PC-3 (cell line): ENCODE measurements at regions not wholly inside any gene's neighbourhood (a gene's known extent, or its start where the extent isn't known, plus 50 kb on each side); places are given as distances from the start of the nearest gene placed in this dataset.

Experiments
- ATAC-seq: fragments of 200-7000 bp; cut with Tn5 transposase; 2 replicates; pipeline ENCODE4 v1.9.1; 2020; ENCODE audit warnings: mild to moderate bottlenecking, moderate library complexity
- BruUV-seq: library from RNA; stranded (reverse); fragments of 400-500 nt; replicated peaks from 2 replicates; lab custom pipeline; 2021; lab: Mats Ljungman, UMichigan
- CTCF ChIA-PET: fragments of 300-600 bp; sonication (Branson Sonifier 250); formaldehyde crosslinking; loops from one replicate; lab custom pipeline; 2022; ENCODE audit warnings: antibody characterized with exemption; lab: Charles Lee
- POLR2A ChIA-PET: fragments of 300-600 bp; sonication (Branson Sonifier 250); formaldehyde crosslinking; loops from one replicate; lab custom pipeline; 2022; ENCODE audit warnings: antibody characterized with exemption; ENCODE audit not compliant: unreplicated experiment; lab: Charles Lee
- DNase-seq: peaks from one replicate; pipeline ENCODE4 v3.0.0-alpha.2; 2015
- H2AFZ ChIP-seq: fragments of 300-600 bp; sonication (generic); 2 replicates; pipeline ENCODE4 v1.6.0; 2016; ENCODE audit warnings: antibody characterized with exemption, low read length
- H3F3A ChIP-seq: fragments of 300-600 bp; sonication (generic); one replicate; pipeline ENCODE4 v1.6.0; 2017; ENCODE audit warnings: antibody characterized with exemption, low read length, control low read depth, mild to moderate bottlenecking; ENCODE audit not compliant: unreplicated experiment
- H3K27ac ChIP-seq: fragments of 300-600 bp; sonication (generic); 2 replicates; pipeline ENCODE4 v1.5.1; 2016; ENCODE audit warnings: mild to moderate bottlenecking, low read length
- H3K27me3 ChIP-seq: fragments of 300-600 bp; sonication (generic); 2 replicates; pipeline ENCODE4 v1.6.1; 2016; ENCODE audit warnings: low read length, mixed read lengths
- H3K36me3 ChIP-seq: fragments of 300-600 bp; sonication (generic); 2 replicates; pipeline ENCODE4 v1.6.1; 2016; ENCODE audit warnings: low read depth, mixed run types, low read length, mixed read lengths
- H3K4me1 ChIP-seq: fragments of 300-600 bp; sonication (generic); 2 replicates; pipeline ENCODE4 v1.5.1; 2016; ENCODE audit warnings: low read length; ENCODE audit not compliant: insufficient read depth
- H3K4me2 ChIP-seq: fragments of 300-600 bp; sonication (generic); 2 replicates; pipeline ENCODE4 v1.6.0; 2016; ENCODE audit warnings: low read length
- H3K4me3 ChIP-seq: fragments of 300-600 bp; sonication (generic); 2 replicates; pipeline ENCODE4 v1.5.1; 2016; ENCODE audit warnings: mild to moderate bottlenecking, low read length, mixed read lengths
- H3K79me2 ChIP-seq: fragments of 300-600 bp; sonication (generic); 2 replicates; pipeline ENCODE4 v1.6.1; 2017; ENCODE audit warnings: low read length, mixed read lengths
- H3K9ac ChIP-seq: fragments of 300-600 bp; sonication (generic); 2 replicates; pipeline ENCODE4 v1.6.0; 2016; ENCODE audit warnings: mild to moderate bottlenecking, low read length
- H3K9me2 ChIP-seq: fragments of 300-600 bp; sonication (generic); replicated peaks from 2 replicates; pipeline ENCODE4 v1.6.1; 2016; ENCODE audit warnings: mixed run types, low read length, mixed read lengths
- H3K9me3 ChIP-seq: fragments of 300-600 bp; sonication (generic); 2 replicates; pipeline ENCODE4 v1.6.1; 2016; ENCODE audit warnings: low read length, mixed read lengths
- H4K20me1 ChIP-seq: fragments of 300-600 bp; sonication (generic); 2 replicates; pipeline ENCODE4 v1.6.1; 2016; ENCODE audit warnings: low read length, mixed read lengths
- EZH2 ChIP-seq: fragments of 300-600 bp; sonication (generic); IDR thresholded peaks from one replicate; pipeline ENCODE4 v1.6.1; 2017; ENCODE audit warnings: antibody characterized with exemption, mild to moderate bottlenecking, low read length; ENCODE audit not compliant: unreplicated experiment
- EZH2phosphoT487 ChIP-seq: fragments of 300-600 bp; sonication (generic); IDR thresholded peaks from 2 replicates; pipeline ENCODE4 v1.6.1; 2018; ENCODE audit warnings: mild to moderate bottlenecking, antibody characterized with exemption, low read length, borderline replicate concordance
- intact Hi-C: fragments of 100-400 bp; cut with micrococcal nuclease; formaldehyde crosslinking; loops from 2 replicates; pipeline ENCODE4 v1.9.0; 2023
- TF ChIP-seq, protein P1 (sequence below): fragments of 300-600 bp; sonication (generic); conservative IDR thresholded peaks from 2 replicates; pipeline ENCODE4 v1.5.1; 2017; ENCODE audit warnings: antibody characterized with exemption, low read depth, mild to moderate bottlenecking, low read length

GRCh38 chr10:44564361-44564760 lies 179.5 kb upstream of the CXCL12 start:
- Histone ChIP-seq H3K36me3 (no peaks in the 10 kb centered on the region), H3F3A (no peaks in the 10 kb centered on the region), H3K4me1 (no peaks in the 10 kb centered on the region), H3K27ac (no peak overlapping the region), H3K79me2 (no peaks in the 10 kb centered on the region), H4K20me1 (no peaks in the 10 kb centered on the region), H3K4me3 (no peak overlapping the region), H3K4me2 (no peak overlapping the region), H2AFZ (no peak overlapping the region), H3K9ac (no peak overlapping the region), H3K9me3 (no peaks in the 10 kb centered on the region), H3K9me2 (no peaks in the 10 kb centered on the region), H3K27me3 (peaks cover 53% of the 10 kb centered on the region)
- no TSS peak for BruUV-seq
- POLR2A ChIA-PET: no interaction called here
- TF ChIP-seq EZH2 (no peak), EZH2phosphoT487 (no peak)
- TF ChIP-seq, protein P1, sequence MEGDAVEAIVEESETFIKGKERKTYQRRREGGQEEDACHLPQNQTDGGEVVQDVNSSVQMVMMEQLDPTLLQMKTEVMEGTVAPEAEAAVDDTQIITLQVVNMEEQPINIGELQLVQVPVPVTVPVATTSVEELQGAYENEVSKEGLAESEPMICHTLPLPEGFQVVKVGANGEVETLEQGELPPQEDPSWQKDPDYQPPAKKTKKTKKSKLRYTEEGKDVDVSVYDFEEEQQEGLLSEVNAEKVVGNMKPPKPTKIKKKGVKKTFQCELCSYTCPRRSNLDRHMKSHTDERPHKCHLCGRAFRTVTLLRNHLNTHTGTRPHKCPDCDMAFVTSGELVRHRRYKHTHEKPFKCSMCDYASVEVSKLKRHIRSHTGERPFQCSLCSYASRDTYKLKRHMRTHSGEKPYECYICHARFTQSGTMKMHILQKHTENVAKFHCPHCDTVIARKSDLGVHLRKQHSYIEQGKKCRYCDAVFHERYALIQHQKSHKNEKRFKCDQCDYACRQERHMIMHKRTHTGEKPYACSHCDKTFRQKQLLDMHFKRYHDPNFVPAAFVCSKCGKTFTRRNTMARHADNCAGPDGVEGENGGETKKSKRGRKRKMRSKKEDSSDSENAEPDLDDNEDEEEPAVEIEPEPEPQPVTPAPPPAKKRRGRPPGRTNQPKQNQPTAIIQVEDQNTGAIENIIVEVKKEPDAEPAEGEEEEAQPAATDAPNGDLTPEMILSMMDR: no peak
- DNase-seq (no peak), ATAC-seq (no peak)
- intact Hi-C loops: no loop called here
- CTCF ChIA-PET: no interaction called here

DNA sequence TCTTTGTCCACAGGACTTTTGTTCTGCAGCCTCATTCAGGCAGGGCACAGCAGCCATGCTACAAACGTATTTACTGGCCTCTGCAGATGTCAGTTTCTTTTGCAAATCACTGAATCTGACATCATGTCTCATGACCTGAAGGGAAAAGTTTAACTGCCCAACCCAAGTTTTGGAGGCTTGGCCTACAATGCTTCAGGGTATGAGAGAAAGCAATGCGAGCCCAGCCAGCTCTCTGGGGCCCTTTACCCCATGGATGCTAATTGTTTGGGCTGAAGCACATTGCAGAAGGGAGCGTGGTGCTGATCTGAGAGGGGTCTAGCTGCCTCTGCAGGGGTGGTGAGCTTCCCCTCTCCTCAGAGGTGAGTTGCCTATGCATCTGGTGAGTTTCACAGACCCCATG lies 179.9 kb upstream of the CXCL12 start:
- TF ChIP-seq EZH2phosphoT487 (no peak), EZH2 (no peak)
- TF ChIP-seq, protein P1: no peak
- no TSS peak for BruUV-seq
- no peak overlapping the region for H3K27ac ChIP-seq
- H3K4me1 ChIP-seq: no peaks in the 10 kb centered on the region
- POLR2A ChIA-PET: no interaction called here
- no peak overlapping the region for H2AFZ ChIP-seq
- peaks cover 49% of the 10 kb centered on the region for H3K27me3 ChIP-seq
- H3F3A ChIP-seq: no peaks in the 10 kb centered on the region
- H3K9me3 ChIP-seq: no peaks in the 10 kb centered on the region
- no peaks in the 10 kb centered on the region for H3K9me2 ChIP-seq
- H3K4me3 ChIP-seq: no peak overlapping the region
- ATAC-seq (no peak), DNase-seq (no peak)
- H4K20me1 ChIP-seq: no peaks in the 10 kb centered on the region
- intact Hi-C loops: no loop called here
- H3K79me2 ChIP-seq: no peaks in the 10 kb centered on the region
- H3K4me2 ChIP-seq: no peak overlapping the region
- CTCF ChIA-PET: no interaction called here
- no peak overlapping the region for H3K9ac ChIP-seq
- H3K36me3 ChIP-seq: no peaks in the 10 kb centered on the region

GRCh38 chr10:44566786-44567185 lies 181.9 kb upstream of the CXCL12 start:
- no peaks in the 10 kb centered on the region for H4K20me1 ChIP-seq
- H3K9me2 ChIP-seq: no peaks in the 10 kb centered on the region
- no peak for ATAC-seq
- peaks cover 29% of the 10 kb centered on the region for H3K27me3 ChIP-seq
- H3F3A ChIP-seq: no peaks in the 10 kb centered on the region
- no peak overlapping the region for H3K4me3 ChIP-seq
- H3K36me3 ChIP-seq: no peaks in the 10 kb centered on the region
- H2AFZ ChIP-seq: no peak overlapping the region
- no peak overlapping the region for H3K4me2 ChIP-seq
- TF ChIP-seq EZH2: no peak
- no peak for TF ChIP-seq EZH2phosphoT487
- TF ChIP-seq, protein P1: no peak
- intact Hi-C loops: no loop called here
- ChIA-PET POLR2A (no interaction called here), CTCF (no interaction called here)
- H3K9ac ChIP-seq: no peak overlapping the region
- no peaks in the 10 kb centered on the region for H3K9me3 ChIP-seq
- no peak for DNase-seq
- H3K4me1 ChIP-seq: no peaks in the 10 kb centered on the region
- no peak overlapping the region for H3K27ac ChIP-seq
- no peaks in the 10 kb centered on the region for H3K79me2 ChIP-seq
- no TSS peak for BruUV-seq
